Neural cell (in vitro differentiated cells): ENCODE measurements at regions not wholly inside any gene's neighbourhood (a gene's known extent, or its start where the extent isn't known, plus 50 kb on each side); places are given as distances from the start of the nearest gene placed in this dataset.

Experiments
- H2AFZ ChIP-seq: fragments of 200-600, 300-800 bp; sonication (generic), shearing (Covaris generic); 2 replicates; pipeline ENCODE4 v1.6.0; 2014; ENCODE audit warnings: low read depth, mild to moderate bottlenecking, antibody characterized with exemption, low read length, moderate library complexity
- H3F3A ChIP-seq: fragments of 200-600 bp; shearing (Covaris generic); 2 replicates; pipeline ENCODE4 v1.6.1; 2016; ENCODE audit warnings: mild to moderate bottlenecking, moderate library complexity, mixed read lengths, antibody characterized with exemption, low read length; ENCODE audit not compliant: insufficient read depth, poor library complexity, severe bottlenecking
- H3K27ac ChIP-seq: fragments of 200-600, 300-800 bp; sonication (generic), shearing (Covaris generic); 2 replicates; pipeline ENCODE4 v1.5.1; 2014; ENCODE audit warnings: mild to moderate bottlenecking, low read length, moderate library complexity
- H3K27me3 ChIP-seq: fragments of 300-800, 200-600 bp; sonication (generic), shearing (Covaris generic); 2 replicates; pipeline ENCODE4 v1.6.0; 2014; ENCODE audit warnings: mild to moderate bottlenecking, low read depth, low read length, moderate library complexity; ENCODE audit not compliant: insufficient read depth
- H3K36me3 ChIP-seq: fragments of 300-800, 200-600 bp; sonication (generic), shearing (Covaris generic); 2 replicates; pipeline ENCODE4 v1.5.1; 2014; ENCODE audit warnings: mild to moderate bottlenecking, antibody characterized with exemption, low read length, moderate library complexity; ENCODE audit not compliant: insufficient read depth
- H3K4me2 ChIP-seq: fragments of 300-800, 200-600 bp; sonication (generic), shearing (Covaris generic); 2 replicates; pipeline ENCODE4 v1.6.0; 2014; ENCODE audit warnings: mild to moderate bottlenecking, low read length
- H3K4me3 ChIP-seq: fragments of 300-800, 200-600 bp; sonication (generic), shearing (Covaris generic); 2 replicates; pipeline ENCODE4 v1.5.1; 2014; ENCODE audit warnings: mild to moderate bottlenecking, low read length, moderate library complexity
- H3K79me2 ChIP-seq: fragments of 200-600 bp; shearing (Covaris generic); replicated peaks from 2 replicates; pipeline ENCODE4 v1.6.0; 2014; ENCODE audit warnings: mild to moderate bottlenecking, low read length, moderate library complexity; ENCODE audit not compliant: insufficient read depth
- H3K9ac ChIP-seq: fragments of 300-800, 200-600 bp; sonication (generic), shearing (Covaris generic); 2 replicates; pipeline ENCODE4 v1.6.1; 2016; ENCODE audit warnings: mild to moderate bottlenecking, low read length, mixed read lengths
- H3K9me2 ChIP-seq: fragments of 200-600 bp; shearing (Covaris generic); 2 replicates; pipeline ENCODE4 v1.6.1; 2016; ENCODE audit warnings: mild to moderate bottlenecking, low read length, mixed read lengths; ENCODE audit not compliant: insufficient read depth
- H3K9me3 ChIP-seq: fragments of 200-600, 300-800 bp; sonication (generic), shearing (Covaris generic); 2 replicates; pipeline ENCODE4 v1.6.1; 2016; ENCODE audit warnings: mild to moderate bottlenecking, mixed run types, low read length, moderate library complexity, mixed read lengths
- H4K20me1 ChIP-seq: fragments of 200-600 bp; shearing (Covaris generic); 2 replicates; pipeline ENCODE4 v1.6.1; 2016; ENCODE audit warnings: mild to moderate bottlenecking, mixed run types; ENCODE audit not compliant: insufficient read depth
- CTCF ChIP-seq: fragments of 450-650 bp; IDR thresholded peaks from 2 replicates; pipeline ENCODE4 v1.5.1; 2014; ENCODE audit warnings: antibody characterized with exemption, mild to moderate bottlenecking, moderate library complexity; ENCODE audit not compliant: poor library complexity, severe bottlenecking
- EP300 ChIP-seq: fragments of 450-650 bp; conservative IDR thresholded peaks from 2 replicates; pipeline ENCODE4 v1.6.1; 2014; ENCODE audit warnings: antibody characterized with exemption, mild to moderate bottlenecking, moderate library complexity; ENCODE audit not compliant: poor library complexity, severe bottlenecking
- EZH2 ChIP-seq: fragments of 200-600, 300-800 bp; shearing (Covaris generic), sonication (generic); IDR thresholded peaks from 2 replicates; pipeline ENCODE4 v1.6.1; 2014; ENCODE audit warnings: antibody characterized with exemption, low read length, borderline replicate concordance, mild to moderate bottlenecking; ENCODE audit not compliant: insufficient read depth, poor library complexity, severe bottlenecking
- MXI1 ChIP-seq: fragments of 450-650 bp; conservative IDR thresholded peaks from 2 replicates; pipeline ENCODE4 v1.6.1; 2014; ENCODE audit warnings: antibody characterized with exemption, mild to moderate bottlenecking; ENCODE audit not compliant: poor library complexity, severe bottlenecking
- POLR2AphosphoS5 ChIP-seq: IDR thresholded peaks from 2 replicates; pipeline ENCODE4 v1.6.1; 2012
- RAD21 ChIP-seq: fragments of 450-650 bp; conservative IDR thresholded peaks from 2 replicates; pipeline ENCODE4 v1.6.1; 2014; ENCODE audit warnings: antibody characterized with exemption, mild to moderate bottlenecking, moderate library complexity
- REST ChIP-seq: IDR thresholded peaks from 2 replicates; pipeline ENCODE4 v1.6.1; 2012; ENCODE audit warnings: borderline replicate concordance
- SMC3 ChIP-seq: fragments of 450-650 bp; conservative IDR thresholded peaks from 2 replicates; pipeline ENCODE4 v1.6.1; 2014; ENCODE audit warnings: antibody characterized with exemption, mild to moderate bottlenecking, moderate library complexity; ENCODE audit not compliant: poor library complexity
- TAF1 ChIP-seq: IDR thresholded peaks from 2 replicates; pipeline ENCODE4 v1.6.1; 2012; ENCODE audit warnings: low read depth

- peaks cover 4% of the 10 kb centered on the region for H3K9me3 ChIP-seq
Observed at GRCh38 chr14:55767286-55767685, 187.3 kb downstream of the KTN1 start.

GRCh38 chr14:55769877-55770276, 189.9 kb downstream of the KTN1 start:
- no peak overlapping the region for H3K9ac ChIP-seq
- H3K9me3 ChIP-seq = peaks cover 2% of the 10 kb centered on the region
- no peak overlapping the region for H3K4me3 ChIP-seq
- H3F3A ChIP-seq = no peaks in the 10 kb centered on the region
- H3K9me2 ChIP-seq = no peaks in the 10 kb centered on the region
- H3K27me3 ChIP-seq = no peaks in the 10 kb centered on the region
- no peak overlapping the region for H2AFZ ChIP-seq
- H3K36me3 ChIP-seq = no peaks in the 10 kb centered on the region
- H4K20me1 ChIP-seq = no peaks in the 10 kb centered on the region
- H3K27ac ChIP-seq = no peak overlapping the region
- no peak overlapping the region for H3K4me2 ChIP-seq
- no peaks in the 10 kb centered on the region for H3K79me2 ChIP-seq
- TF ChIP-seq EP300 (no peak), REST (no peak), POLR2AphosphoS5 (no peak), TAF1 (no peak), EZH2 (no peak), MXI1 (no peak), RAD21 (no peak)

More at GRCh38 chr14:55767286-55767685, 187.3 kb downstream of the KTN1 start:
- no peaks in the 10 kb centered on the region for H3K79me2 ChIP-seq
- H3F3A ChIP-seq = no peaks in the 10 kb centered on the region
- H3K9ac ChIP-seq = no peak overlapping the region
- H4K20me1 ChIP-seq = no peaks in the 10 kb centered on the region
- no peak overlapping the region for H3K4me2 ChIP-seq
- no peak overlapping the region for H3K4me3 ChIP-seq
- TF ChIP-seq SMC3 (no peak), CTCF (no peak), RAD21 (no peak), TAF1 (no peak), REST (no peak), POLR2AphosphoS5 (no peak), EZH2 (no peak), MXI1 (no peak), EP300 (no peak)
- H2AFZ ChIP-seq = no peak overlapping the region
- no peaks in the 10 kb centered on the region for H3K27me3 ChIP-seq
- no peaks in the 10 kb centered on the region for H3K36me3 ChIP-seq
- H3K9me2 ChIP-seq = no peaks in the 10 kb centered on the region
- H3K27ac ChIP-seq = no peak overlapping the region
